Esophagus squamous epithelium (tissue), 5 donors: ENCODE measurements at regions not wholly inside any gene's neighbourhood (a gene's known extent, or its start where the extent isn't known, plus 50 kb on each side); places are given as distances from the start of the nearest gene placed in this dataset.

Experiments
- DNase-seq: peaks from one replicate; lab custom pipeline; 2025; lab: John Stamatoyannopoulos, UW
- H3K27ac ChIP-seq, 4 donors: fragments of 200-600 bp; sonication (generic); one replicate each; pipeline ENCODE4 v1.5.1; 2016 to 2019; ENCODE audit warnings: mild to moderate bottlenecking in 1 of 4
- H3K27me3 ChIP-seq, 4 donors: fragments of 200-600 bp; sonication (generic); 1 replicate in 3 of 4; 2 replicates in 1 of 4; pipeline versions ENCODE4 v1.5.1 to v1.6.0; 2017 to 2021; ENCODE audit warnings: antibody characterized with exemption in 1 of 4
- H3K36me3 ChIP-seq, 3 donors: fragments of 200-600 bp; sonication (generic); one replicate each; pipeline ENCODE4 v1.5.1; 2016 to 2019
- H3K4me1 ChIP-seq, 3 donors: fragments of 200-600 bp; sonication (generic); one replicate each; pipeline ENCODE4 v1.5.1; 2017 to 2019
- H3K4me3 ChIP-seq, 4 donors: fragments of 200-600 bp; sonication (generic); 1 replicate in 3 of 4; 2 replicates in 1 of 4; pipeline ENCODE4 v1.5.1; 2016 to 2019; ENCODE audit warnings: mild to moderate bottlenecking in 2 of 4, moderate library complexity in 1 of 4
- H3K9me3 ChIP-seq, 3 donors: fragments of 200-600 bp; sonication (generic); one replicate each; pipeline ENCODE4 v1.5.1; 2016 to 2019
- POLR2A ChIP-seq, 4 donors: fragments of 450-650 bp; IDR thresholded peaks; one replicate each; pipeline ENCODE4 v1.6.1; 2017; ENCODE audit warnings: antibody characterized with exemption in 4 of 4, mild to moderate bottlenecking in 4 of 4, moderate library complexity in 3 of 4
- WGBS, 2 donors: methylation state at CpG; one replicate each; pipeline ENCODE4 v1.1.5; 2018; 5-methylcytosine and 5-hydroxymethylcytosine counted together
- intact Hi-C: fragments of 100-400 bp; cut with DNase I; formaldehyde crosslinking; loops from one replicate; pipeline ENCODE4 v1.15.0; 2022
- TF ChIP-seq, protein P1 (sequence below), 6 experiments: fragments of 450-650 bp in 4 of 6; fragments of 200-600 bp in 2 of 6; sonication (generic) in 2 of 6; IDR thresholded peaks; one replicate each; pipeline ENCODE4 v1.5.1; 2016 to 2019; ENCODE audit warnings: antibody characterized with exemption in 6 of 6, mild to moderate bottlenecking in 4 of 6, moderate library complexity in 4 of 6
- donor health status: DM: yes; HTN: yes; CAD: no.

DNA sequence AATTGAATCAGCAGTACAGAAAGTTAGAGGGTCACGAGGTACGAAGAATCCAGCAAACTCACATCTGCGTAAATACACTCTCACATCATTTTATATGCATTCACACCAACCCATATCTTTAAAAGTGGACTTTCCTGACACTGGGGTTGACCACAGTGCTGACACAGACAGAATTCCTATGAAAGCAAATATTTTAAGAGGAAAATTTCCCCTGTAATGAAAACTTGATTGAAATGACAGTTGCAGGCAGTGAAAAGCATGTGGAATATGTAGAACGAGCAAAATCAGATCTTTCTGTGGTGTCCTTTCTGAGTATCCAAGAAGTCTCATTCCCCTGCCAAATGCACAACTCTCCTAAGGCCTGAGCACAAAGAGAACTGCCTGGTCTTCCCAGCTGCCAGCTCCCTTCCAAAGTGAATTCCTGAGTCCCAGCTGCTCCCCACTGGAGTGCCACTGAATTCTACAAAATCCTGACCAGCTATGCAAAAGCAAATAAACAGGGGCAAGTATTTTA lies 50.5 kb upstream of the FAM9C start:
- no peak overlapping the region for H3K4me3 ChIP-seq
- no peaks in the 10 kb centered on the region for H3K27me3 ChIP-seq
- H3K27ac ChIP-seq = peak overlapping the region; percentile 9 to 46 (median 40)
- TF ChIP-seq, protein P1, sequence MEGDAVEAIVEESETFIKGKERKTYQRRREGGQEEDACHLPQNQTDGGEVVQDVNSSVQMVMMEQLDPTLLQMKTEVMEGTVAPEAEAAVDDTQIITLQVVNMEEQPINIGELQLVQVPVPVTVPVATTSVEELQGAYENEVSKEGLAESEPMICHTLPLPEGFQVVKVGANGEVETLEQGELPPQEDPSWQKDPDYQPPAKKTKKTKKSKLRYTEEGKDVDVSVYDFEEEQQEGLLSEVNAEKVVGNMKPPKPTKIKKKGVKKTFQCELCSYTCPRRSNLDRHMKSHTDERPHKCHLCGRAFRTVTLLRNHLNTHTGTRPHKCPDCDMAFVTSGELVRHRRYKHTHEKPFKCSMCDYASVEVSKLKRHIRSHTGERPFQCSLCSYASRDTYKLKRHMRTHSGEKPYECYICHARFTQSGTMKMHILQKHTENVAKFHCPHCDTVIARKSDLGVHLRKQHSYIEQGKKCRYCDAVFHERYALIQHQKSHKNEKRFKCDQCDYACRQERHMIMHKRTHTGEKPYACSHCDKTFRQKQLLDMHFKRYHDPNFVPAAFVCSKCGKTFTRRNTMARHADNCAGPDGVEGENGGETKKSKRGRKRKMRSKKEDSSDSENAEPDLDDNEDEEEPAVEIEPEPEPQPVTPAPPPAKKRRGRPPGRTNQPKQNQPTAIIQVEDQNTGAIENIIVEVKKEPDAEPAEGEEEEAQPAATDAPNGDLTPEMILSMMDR (IDR thresholded peaks at IDR 0.05) = no peak
- TF ChIP-seq POLR2A (IDR thresholded peaks at IDR 0.05) = no peak
- WGBS, 2 donors = 75 to 90% methylated on average over 4 of the region's 4 CpGs
- H3K9me3 ChIP-seq = no peaks in the 10 kb centered on the region
- peaks cover 0 to 21% (median 0%) of the 10 kb centered on the region in 3 donors for H3K4me1 ChIP-seq
- DNase-seq = no peak
- H3K36me3 ChIP-seq = no peaks in the 10 kb centered on the region
- intact Hi-C loops = loop anchor here (10.0 kb wide), 1 partner anchor 390 kb away; no protein-coding TSS in a partner anchor

DNA sequence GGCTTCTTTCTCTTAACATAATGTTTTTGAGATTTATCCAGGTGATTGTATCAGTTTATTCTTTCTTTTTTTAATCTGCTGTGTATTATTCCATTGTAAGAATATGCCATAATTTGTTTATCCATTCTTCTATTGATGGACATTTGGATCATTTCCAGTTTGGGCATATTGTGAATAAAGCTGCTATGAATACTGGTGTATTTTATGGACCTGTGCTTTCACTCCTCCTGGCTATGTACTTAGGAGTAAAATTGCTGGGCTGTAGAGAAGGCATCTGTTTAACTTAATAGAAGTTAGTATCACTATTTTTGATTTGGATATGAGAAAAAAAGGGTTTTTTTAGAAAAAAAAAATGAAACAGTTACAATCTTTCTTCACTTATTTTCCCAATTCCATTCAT lies 50.0 kb upstream of the FAM9C start:
- no peak for TF ChIP-seq POLR2A (IDR thresholded peaks at IDR 0.05)
- TF ChIP-seq, protein P1 (IDR thresholded peaks at IDR 0.05) = no peak
- no peak overlapping the region for H3K4me3 ChIP-seq
- H3K27me3 ChIP-seq = no peaks in the 10 kb centered on the region
- peaks cover 0 to 20% (median 0%) of the 10 kb centered on the region in 3 donors for H3K4me1 ChIP-seq
- H3K36me3 ChIP-seq = no peaks in the 10 kb centered on the region
- H3K27ac ChIP-seq = peak overlapping the region in 2 of 4 donors; percentile 36 to 43
- DNase-seq = no peak
- intact Hi-C loops = loop anchor here (10.0 kb wide), 1 partner anchor 390 kb away; no protein-coding TSS in a partner anchor
- no peaks in the 10 kb centered on the region for H3K9me3 ChIP-seq
